ENCODE measurements at regions not wholly inside any gene's neighbourhood (a gene's known extent, or its start where the extent isn't known, plus 50 kb on each side); places are given as distances from the start of the nearest gene placed in this dataset.
"Not testable (repeated sequence)": the region's sequence is repeated elsewhere in the genome, so short reads cannot be mapped to it uniquely, and the experiment has no call there.

DNA sequence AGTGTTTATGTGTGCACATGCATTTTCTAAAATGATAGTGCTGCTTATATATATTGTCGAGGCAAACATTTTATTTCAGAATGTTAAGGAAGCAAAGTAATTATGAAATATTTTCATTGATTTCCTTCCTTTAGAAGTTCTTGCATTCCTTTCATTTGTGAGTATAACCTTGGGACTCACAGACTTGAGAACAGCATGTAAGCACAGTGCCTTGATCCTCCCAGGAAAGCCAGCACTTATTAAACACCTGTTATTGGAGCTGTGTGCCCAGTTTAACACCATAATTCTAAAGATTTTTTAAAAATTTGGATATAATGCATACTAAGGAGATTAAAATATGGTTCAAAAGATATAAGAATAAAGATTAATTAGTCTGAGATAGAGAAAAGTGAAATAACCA is 554.4 kb upstream of the FAM98A start:
- Histone ChIP-seq H3K36me3 (ENCODE audit: insufficient read depth, low read length) (no peaks in the 10 kb centered on the region), H3K4me1 (ENCODE audit: insufficient read depth, low read length) (no peaks in the 10 kb centered on the region), H3K27ac (ENCODE audit: low read depth, low read length) (no peak overlapping the region), H3K4me2 (ENCODE audit: low read length) (no peak overlapping the region), H3K79me2 (ENCODE audit: insufficient read depth, low read length) (no peaks in the 10 kb centered on the region), H3K9me3 (ENCODE audit: insufficient read depth, low read depth, low read length) (no peaks in the 10 kb centered on the region), H3K27me3 (ENCODE audit: insufficient read depth, low read length) (no peaks in the 10 kb centered on the region), H4K20me1 (ENCODE audit: insufficient read depth, low read length) (no peaks in the 10 kb centered on the region), H2AFZ (ENCODE audit: low read depth, low read length) (no peak overlapping the region), H3K4me3 (ENCODE audit: insufficient read depth, low read depth, low read length) (no peak overlapping the region), H3K9ac (ENCODE audit: low read length) (no peak overlapping the region)
- H3K9me3 Mint-ChIP-seq (ENCODE audit: unreplicated experiment), result peaks cover 3% of the 10 kb centered on the region
- H3K27ac Mint-ChIP-seq (ENCODE audit: unreplicated experiment), result no peak overlapping the region
- FAIRE-seq (no peak), DNase-seq (ENCODE audit: low read depth) (no peak)
- TF ChIP-seq CTCF (IDR thresholded peaks at IDR 0.05; ENCODE audit: insufficient read depth, low read depth, low read length) (no peak), EZH2 (IDR thresholded peaks at IDR 0.05; ENCODE audit: insufficient read depth, low read length) (no peak)
- H3K27me3 Mint-ChIP-seq (ENCODE audit: low read depth, unreplicated experiment), result no peaks in the 10 kb centered on the region
- no peaks in the 10 kb centered on the region for H3K4me1 Mint-ChIP-seq (ENCODE audit: low read depth, unreplicated experiment)
- H3K36me3 Mint-ChIP-seq (ENCODE audit: low read depth, unreplicated experiment), result no peaks in the 10 kb centered on the region
- no peak overlapping the region for H3K4me3 Mint-ChIP-seq (ENCODE audit: unreplicated experiment)

DNA sequence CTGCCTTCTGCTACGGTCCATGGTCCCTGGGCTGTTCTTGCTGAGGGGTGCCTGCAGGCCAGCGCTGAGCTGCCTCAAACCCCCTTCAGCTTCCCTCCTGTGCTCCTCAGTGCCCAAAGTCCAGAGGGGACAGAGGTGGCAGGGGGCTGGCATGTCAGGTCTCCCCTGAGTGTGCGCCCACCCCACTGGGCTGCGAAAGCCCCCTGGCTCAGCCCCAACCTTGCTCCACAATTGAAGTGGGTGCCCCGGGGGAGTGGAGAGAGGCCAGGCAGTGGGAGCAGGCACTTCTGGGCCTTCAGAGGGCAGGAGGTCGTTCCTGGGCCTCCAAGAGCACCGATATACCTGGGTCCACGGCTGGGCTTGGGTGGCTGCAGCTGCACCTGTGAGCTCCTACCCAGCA is 548.7 kb upstream of the FAM98A start:
- TF ChIP-seq EZH2 (IDR thresholded peaks at IDR 0.05; ENCODE audit: insufficient read depth, low read length) (no peak), CTCF (IDR thresholded peaks at IDR 0.05; ENCODE audit: insufficient read depth, low read depth, low read length) (no peak)
- Histone ChIP-seq H3K27me3 (ENCODE audit: insufficient read depth, low read length) (no peaks in the 10 kb centered on the region), H3K36me3 (ENCODE audit: insufficient read depth, low read length) (no peaks in the 10 kb centered on the region), H3K4me3 (ENCODE audit: insufficient read depth, low read depth, low read length) (no peak overlapping the region), H3K9me3 (ENCODE audit: insufficient read depth, low read depth, low read length) (no peaks in the 10 kb centered on the region), H3K27ac (ENCODE audit: low read depth, low read length) (no peak overlapping the region), H2AFZ (ENCODE audit: low read depth, low read length) (no peak overlapping the region), H4K20me1 (ENCODE audit: insufficient read depth, low read length) (no peaks in the 10 kb centered on the region), H3K4me1 (ENCODE audit: insufficient read depth, low read length) (no peaks in the 10 kb centered on the region), H3K9ac (ENCODE audit: low read length) (no peak overlapping the region), H3K79me2 (ENCODE audit: insufficient read depth, low read length) (no peaks in the 10 kb centered on the region), H3K4me2 (ENCODE audit: low read length) (no peak overlapping the region)
- Mint-ChIP-seq H3K36me3 (ENCODE audit: low read depth, unreplicated experiment) (peaks cover 2% of the 10 kb centered on the region), H3K4me1 (ENCODE audit: low read depth, unreplicated experiment) (peaks cover 2% of the 10 kb centered on the region), H3K27ac (ENCODE audit: unreplicated experiment) (no peak overlapping the region), H3K9me3 (ENCODE audit: unreplicated experiment) (peaks cover 7% of the 10 kb centered on the region), H3K4me3 (ENCODE audit: unreplicated experiment) (no peak overlapping the region), H3K27me3 (ENCODE audit: low read depth, unreplicated experiment) (no peaks in the 10 kb centered on the region)
- FAIRE-seq (no peak), DNase-seq (ENCODE audit: low read depth) (no peak)

GRCh38 chr2:34143149-34143548 is 544.0 kb upstream of the FAM98A start:
- Mint-ChIP-seq H3K4me1 (ENCODE audit: low read depth, unreplicated experiment) (peaks cover 2% of the 10 kb centered on the region), H3K27ac (ENCODE audit: unreplicated experiment) (no peak overlapping the region), H3K36me3 (ENCODE audit: low read depth, unreplicated experiment) (peaks cover 2% of the 10 kb centered on the region), H3K4me3 (ENCODE audit: unreplicated experiment) (no peak overlapping the region), H3K27me3 (ENCODE audit: low read depth, unreplicated experiment) (no peaks in the 10 kb centered on the region), H3K9me3 (ENCODE audit: unreplicated experiment) (peaks cover 7% of the 10 kb centered on the region)
- no peaks in the 10 kb centered on the region for H3K79me2 ChIP-seq (ENCODE audit: insufficient read depth, low read length)
- TF ChIP-seq CTCF (IDR thresholded peaks at IDR 0.05; ENCODE audit: insufficient read depth, low read depth, low read length) (no peak), EZH2 (IDR thresholded peaks at IDR 0.05; ENCODE audit: insufficient read depth, low read length) (no peak)
- H3K27me3 ChIP-seq (ENCODE audit: insufficient read depth, low read length), result no peaks in the 10 kb centered on the region
- no peak overlapping the region for H2AFZ ChIP-seq (ENCODE audit: low read depth, low read length)
- no peak overlapping the region for H3K4me2 ChIP-seq (ENCODE audit: low read length)
- H3K4me1 ChIP-seq (ENCODE audit: insufficient read depth, low read length), result no peaks in the 10 kb centered on the region
- H3K9me3 ChIP-seq (ENCODE audit: insufficient read depth, low read depth, low read length), result no peaks in the 10 kb centered on the region
- H3K9ac ChIP-seq (ENCODE audit: low read length), result no peak overlapping the region
- H3K27ac ChIP-seq (ENCODE audit: low read depth, low read length), result no peak overlapping the region
- H4K20me1 ChIP-seq (ENCODE audit: insufficient read depth, low read length), result no peaks in the 10 kb centered on the region
- no peak overlapping the region for H3K4me3 ChIP-seq (ENCODE audit: insufficient read depth, low read depth, low read length)
- DNase-seq (ENCODE audit: low read depth) (no peak), FAIRE-seq (no peak)
- no peaks in the 10 kb centered on the region for H3K36me3 ChIP-seq (ENCODE audit: insufficient read depth, low read length)

GRCh38 chr2:34142531-34143008 is 543.5 kb upstream of the FAM98A start:
- not testable (repeated sequence) for FAIRE-seq; H3K4me3 Mint-ChIP-seq (ENCODE audit: unreplicated experiment); H3K9me3 ChIP-seq (ENCODE audit: insufficient read depth, low read depth, low read length); H3K9me3 Mint-ChIP-seq (ENCODE audit: unreplicated experiment); H3K4me1 ChIP-seq (ENCODE audit: insufficient read depth, low read length); H3K27ac ChIP-seq (ENCODE audit: low read depth, low read length); H3K79me2 ChIP-seq (ENCODE audit: insufficient read depth, low read length); H3K27me3 Mint-ChIP-seq (ENCODE audit: low read depth, unreplicated experiment); DNase-seq (ENCODE audit: low read depth); H3K4me2 ChIP-seq (ENCODE audit: low read length); H3K27ac Mint-ChIP-seq (ENCODE audit: unreplicated experiment); H3K9ac ChIP-seq (ENCODE audit: low read length); H3K36me3 Mint-ChIP-seq (ENCODE audit: low read depth, unreplicated experiment); H2AFZ ChIP-seq (ENCODE audit: low read depth, low read length); H3K36me3 ChIP-seq (ENCODE audit: insufficient read depth, low read length); H3K4me1 Mint-ChIP-seq (ENCODE audit: low read depth, unreplicated experiment); H4K20me1 ChIP-seq (ENCODE audit: insufficient read depth, low read length); H3K4me3 ChIP-seq (ENCODE audit: insufficient read depth, low read depth, low read length); H3K27me3 ChIP-seq (ENCODE audit: insufficient read depth, low read length)
